ENCODE measurements at regions not wholly inside any gene's neighbourhood (a gene's known extent, or its start where the extent isn't known, plus 50 kb on each side); places are given as distances from the start of the nearest gene placed in this dataset.

DNA sequence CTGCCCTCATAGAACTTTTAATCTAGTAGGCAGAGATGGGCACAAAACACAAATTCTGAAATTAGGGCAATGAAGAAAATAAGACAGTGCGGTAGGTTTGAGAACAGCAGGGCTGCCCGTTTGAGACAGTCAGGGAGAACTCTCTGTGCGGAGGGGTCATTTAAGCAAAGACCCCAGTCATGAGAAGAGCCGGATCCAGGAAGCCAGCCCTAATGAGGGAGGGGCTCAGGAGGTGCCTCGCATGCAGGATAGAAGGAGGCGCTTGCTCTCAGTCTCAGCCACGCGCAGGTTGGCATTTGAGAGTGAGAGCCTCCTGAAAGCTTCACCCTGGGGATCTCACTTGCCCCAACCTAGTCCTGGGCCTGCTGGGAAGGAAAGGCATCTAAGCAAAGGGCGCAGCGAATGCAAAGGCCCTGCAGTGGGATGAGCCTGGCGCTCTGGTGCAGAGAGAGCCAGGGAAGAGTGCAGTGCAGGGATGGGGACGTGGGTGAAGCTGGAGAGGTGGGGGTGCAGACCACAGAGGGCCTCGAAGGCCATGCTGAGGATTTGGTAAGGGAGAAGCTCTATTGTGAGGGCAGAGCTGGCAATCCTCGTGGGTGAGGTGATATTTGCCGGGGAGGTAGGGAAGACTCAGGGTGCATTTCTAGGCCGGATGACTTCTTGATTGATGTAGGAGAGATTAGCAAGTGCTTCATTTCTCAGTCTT lies 130.0 kb upstream of the PTPN1 start:
- TF ChIP-seq, protein P1, sequence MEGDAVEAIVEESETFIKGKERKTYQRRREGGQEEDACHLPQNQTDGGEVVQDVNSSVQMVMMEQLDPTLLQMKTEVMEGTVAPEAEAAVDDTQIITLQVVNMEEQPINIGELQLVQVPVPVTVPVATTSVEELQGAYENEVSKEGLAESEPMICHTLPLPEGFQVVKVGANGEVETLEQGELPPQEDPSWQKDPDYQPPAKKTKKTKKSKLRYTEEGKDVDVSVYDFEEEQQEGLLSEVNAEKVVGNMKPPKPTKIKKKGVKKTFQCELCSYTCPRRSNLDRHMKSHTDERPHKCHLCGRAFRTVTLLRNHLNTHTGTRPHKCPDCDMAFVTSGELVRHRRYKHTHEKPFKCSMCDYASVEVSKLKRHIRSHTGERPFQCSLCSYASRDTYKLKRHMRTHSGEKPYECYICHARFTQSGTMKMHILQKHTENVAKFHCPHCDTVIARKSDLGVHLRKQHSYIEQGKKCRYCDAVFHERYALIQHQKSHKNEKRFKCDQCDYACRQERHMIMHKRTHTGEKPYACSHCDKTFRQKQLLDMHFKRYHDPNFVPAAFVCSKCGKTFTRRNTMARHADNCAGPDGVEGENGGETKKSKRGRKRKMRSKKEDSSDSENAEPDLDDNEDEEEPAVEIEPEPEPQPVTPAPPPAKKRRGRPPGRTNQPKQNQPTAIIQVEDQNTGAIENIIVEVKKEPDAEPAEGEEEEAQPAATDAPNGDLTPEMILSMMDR (IDR thresholded peaks at IDR 0.05): no peak
- TF ChIP-seq POLR2AphosphoS5 (IDR thresholded peaks at IDR 0.05): no peak
- TF ChIP-seq POLR2A (IDR thresholded peaks at IDR 0.05; ENCODE audit: low read depth): no peak

Measured in esophagus muscularis mucosa (tissue), 3 donors.